Esophagus muscularis mucosa (tissue), 4 donors: ENCODE measurements at regions not wholly inside any gene's neighbourhood (a gene's known extent, or its start where the extent isn't known, plus 50 kb on each side); places are given as distances from the start of the nearest gene placed in this dataset.

ENCODE experiments used
- DNase-seq: peaks from one replicate; pipeline ENCODE4 v3.0.0-alpha.2; 2017; ENCODE audit errors: extremely low spot score
- H3K27ac ChIP-seq, 4 donors: fragments of 200-600 bp; sonication (generic); replicated peaks in 1 of 4; 1 replicate in 3 of 4; 2 replicates in 1 of 4; pipeline ENCODE4 v1.5.1; 2016 to 2019; ENCODE audit warnings: mild to moderate bottlenecking in 1 of 4
- H3K27me3 ChIP-seq, 4 donors: fragments of 200-600 bp; sonication (generic); one replicate each; pipeline versions ENCODE4 v1.5.1 to v1.6.0; 2016 to 2019
- H3K36me3 ChIP-seq, 4 donors: fragments of 200-600 bp; sonication (generic); one replicate each; pipeline ENCODE4 v1.5.1; 2016 to 2019
- H3K4me1 ChIP-seq, 4 donors: fragments of 200-600 bp; sonication (generic); one replicate each; pipeline ENCODE4 v1.5.1; 2016 to 2019
- H3K4me3 ChIP-seq, 4 donors: fragments of 200-600 bp; sonication (generic); 1 replicate in 2 of 4; 2 replicates in 2 of 4; pipeline ENCODE4 v1.5.1; 2016 to 2019; ENCODE audit warnings: mild to moderate bottlenecking in 4 of 4, moderate library complexity in 1 of 4
- H3K9me3 ChIP-seq, 4 donors: fragments of 200-600 bp; sonication (generic); 1 replicate in 3 of 4; 2 replicates in 1 of 4; pipeline ENCODE4 v1.5.1; 2016 to 2019
- EP300 ChIP-seq: sonication (generic); formaldehyde crosslinking; IDR thresholded peaks from one replicate; pipeline ENCODE4 v1.6.1; 2017; ENCODE audit warnings: antibody characterized with exemption
- POLR2A ChIP-seq: fragments of 450-650 bp; IDR thresholded peaks from one replicate; pipeline ENCODE4 v1.6.1; 2017; ENCODE audit warnings: antibody characterized with exemption, moderate library complexity, mild to moderate bottlenecking, low read depth
- POLR2AphosphoS5 ChIP-seq, 2 donors: sonication (generic); formaldehyde crosslinking; IDR thresholded peaks; one replicate each; pipeline ENCODE4 v1.6.1; 2017; ENCODE audit warnings: antibody characterized with exemption in 2 of 2
- WGBS: methylation state at CpG from one replicate; pipeline ENCODE4 v1.1.5; 2018; 5-methylcytosine and 5-hydroxymethylcytosine counted together
- intact Hi-C: fragments of 100-400 bp; cut with DNase I; formaldehyde crosslinking; loops from one replicate; pipeline ENCODE4 v1.15.1; 2023
- TF ChIP-seq, protein P1 (sequence below), 3 experiments: fragments of 200-600 bp in 2 of 3; fragments of 450-650 bp in 1 of 3; sonication (generic) in 2 of 3; IDR thresholded peaks; one replicate each; pipeline ENCODE4 v1.5.1; 2017 to 2019; ENCODE audit warnings: antibody characterized with exemption in 3 of 3, mild to moderate bottlenecking in 2 of 3, moderate library complexity in 1 of 3

DNA sequence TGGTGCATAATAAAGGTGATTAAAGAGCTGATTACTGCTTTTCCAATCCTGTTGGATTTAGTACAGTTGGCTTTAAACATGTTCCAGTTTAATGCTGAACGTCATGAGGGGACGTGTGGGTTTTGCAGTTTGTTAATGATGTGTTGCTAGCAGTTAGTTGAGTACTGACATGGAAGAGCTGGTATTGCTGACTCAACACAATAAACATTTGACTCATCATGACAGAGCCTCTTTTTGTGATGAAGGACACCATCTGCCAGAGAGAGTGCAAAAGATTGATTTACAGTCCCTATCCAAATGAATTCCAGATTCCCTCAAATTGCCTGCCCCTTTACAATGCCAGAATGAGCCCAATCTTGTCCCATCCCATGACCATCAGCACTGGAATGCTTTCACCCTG, 346.2 kb upstream of the PRICKLE1 start:
- Histone ChIP-seq H3K27me3 (no peaks in the 10 kb centered on the region), H3K36me3 (no peaks in the 10 kb centered on the region), H3K27ac (no peak overlapping the region), H3K4me1 (peaks cover 0 to 14% (median 7%) of the 10 kb centered on the region in 4 donors), H3K9me3 (peaks cover 0 to under 1% (median 0%) of the 10 kb centered on the region in 4 donors), H3K4me3 (no peak overlapping the region)
- no peak for TF ChIP-seq POLR2A
- no peak for TF ChIP-seq EP300
- no peak for TF ChIP-seq POLR2AphosphoS5 (IDR thresholded peaks at IDR 0.05)
- TF ChIP-seq, protein P1, sequence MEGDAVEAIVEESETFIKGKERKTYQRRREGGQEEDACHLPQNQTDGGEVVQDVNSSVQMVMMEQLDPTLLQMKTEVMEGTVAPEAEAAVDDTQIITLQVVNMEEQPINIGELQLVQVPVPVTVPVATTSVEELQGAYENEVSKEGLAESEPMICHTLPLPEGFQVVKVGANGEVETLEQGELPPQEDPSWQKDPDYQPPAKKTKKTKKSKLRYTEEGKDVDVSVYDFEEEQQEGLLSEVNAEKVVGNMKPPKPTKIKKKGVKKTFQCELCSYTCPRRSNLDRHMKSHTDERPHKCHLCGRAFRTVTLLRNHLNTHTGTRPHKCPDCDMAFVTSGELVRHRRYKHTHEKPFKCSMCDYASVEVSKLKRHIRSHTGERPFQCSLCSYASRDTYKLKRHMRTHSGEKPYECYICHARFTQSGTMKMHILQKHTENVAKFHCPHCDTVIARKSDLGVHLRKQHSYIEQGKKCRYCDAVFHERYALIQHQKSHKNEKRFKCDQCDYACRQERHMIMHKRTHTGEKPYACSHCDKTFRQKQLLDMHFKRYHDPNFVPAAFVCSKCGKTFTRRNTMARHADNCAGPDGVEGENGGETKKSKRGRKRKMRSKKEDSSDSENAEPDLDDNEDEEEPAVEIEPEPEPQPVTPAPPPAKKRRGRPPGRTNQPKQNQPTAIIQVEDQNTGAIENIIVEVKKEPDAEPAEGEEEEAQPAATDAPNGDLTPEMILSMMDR (IDR thresholded peaks at IDR 0.05): no peak
- DNase-seq: no peak
- 54% methylated on average over 2 of the region's 2 CpGs for WGBS
- intact Hi-C loops: no loop called here

DNA sequence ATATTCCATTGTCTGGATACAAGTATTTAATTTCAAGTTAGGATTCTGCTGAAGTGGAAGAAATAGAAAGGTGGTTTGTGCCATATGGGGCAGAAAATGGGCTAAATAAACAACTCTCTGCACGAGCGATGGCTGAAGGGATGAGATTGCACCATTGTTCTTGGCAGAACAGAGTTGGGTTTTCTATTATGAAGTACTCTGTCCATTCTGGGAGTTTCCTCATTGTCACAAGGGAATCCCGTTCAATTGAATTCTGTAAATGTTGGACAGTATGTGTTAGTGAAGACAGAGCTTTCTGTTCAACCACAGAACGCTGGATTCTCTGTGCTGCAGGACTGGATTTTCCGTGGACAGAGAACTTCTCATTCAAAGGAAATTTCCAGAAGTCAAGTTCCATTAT, 345.5 kb upstream of the PRICKLE1 start:
- Histone ChIP-seq H3K27ac (no peak overlapping the region), H3K9me3 (no peaks in the 10 kb centered on the region), H3K4me3 (no peak overlapping the region), H3K27me3 (no peaks in the 10 kb centered on the region), H3K36me3 (no peaks in the 10 kb centered on the region), H3K4me1 (peaks cover 0 to 14% (median 7%) of the 10 kb centered on the region in 4 donors)
- intact Hi-C loops: no loop called here
- TF ChIP-seq, protein P1 (IDR thresholded peaks at IDR 0.05): no peak
- TF ChIP-seq EP300 (no peak), POLR2AphosphoS5 (IDR thresholded peaks at IDR 0.05) (no peak), POLR2A (no peak)
- 80% methylated on average over 5 of the region's 5 CpGs for WGBS
- DNase-seq: no peak

DNA sequence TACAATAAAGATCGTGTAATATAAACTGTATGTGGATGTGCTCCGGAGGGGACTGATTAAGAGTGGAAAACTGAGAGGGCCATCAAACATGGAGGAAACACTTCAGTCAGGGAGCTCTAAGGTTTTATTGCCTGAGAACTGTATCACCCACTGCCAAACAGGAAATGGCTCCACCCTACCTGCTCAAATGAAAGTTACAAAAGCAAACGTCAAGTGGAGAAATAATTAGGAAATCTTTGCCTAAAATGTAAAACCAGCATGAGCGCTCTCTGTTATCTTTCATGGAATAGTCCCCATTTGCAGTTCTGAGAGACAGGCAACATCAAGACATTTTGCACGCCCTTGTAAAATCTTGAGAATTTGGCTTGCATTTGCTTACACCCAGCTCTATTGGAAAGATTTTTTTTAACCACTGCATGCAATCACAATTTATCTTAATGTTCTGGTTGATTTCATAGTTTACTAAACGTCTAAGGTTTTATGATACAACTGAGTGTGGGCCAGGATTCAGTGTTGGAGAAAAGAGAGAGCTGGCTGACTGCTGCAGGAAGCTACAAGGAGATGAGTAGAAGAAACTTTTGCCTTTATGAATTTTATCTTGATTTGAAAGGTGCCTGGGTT, 344.0 kb upstream of the PRICKLE1 start:
- WGBS: 62% methylated on average over 6 of the region's 6 CpGs
- no peak for DNase-seq
- no peaks in the 10 kb centered on the region for H3K9me3 ChIP-seq
- intact Hi-C loops: no loop called here
- H3K27me3 ChIP-seq: no peaks in the 10 kb centered on the region
- H3K27ac ChIP-seq: no peak overlapping the region
- H3K36me3 ChIP-seq: no peaks in the 10 kb centered on the region
- no peak overlapping the region for H3K4me3 ChIP-seq
- peaks cover 0 to 14% (median 7%) of the 10 kb centered on the region in 4 donors for H3K4me1 ChIP-seq
- no peak for TF ChIP-seq POLR2AphosphoS5 (IDR thresholded peaks at IDR 0.05)
- TF ChIP-seq, protein P1 (IDR thresholded peaks at IDR 0.05): no peak
- no peak for TF ChIP-seq EP300
- no peak for TF ChIP-seq POLR2A

DNA sequence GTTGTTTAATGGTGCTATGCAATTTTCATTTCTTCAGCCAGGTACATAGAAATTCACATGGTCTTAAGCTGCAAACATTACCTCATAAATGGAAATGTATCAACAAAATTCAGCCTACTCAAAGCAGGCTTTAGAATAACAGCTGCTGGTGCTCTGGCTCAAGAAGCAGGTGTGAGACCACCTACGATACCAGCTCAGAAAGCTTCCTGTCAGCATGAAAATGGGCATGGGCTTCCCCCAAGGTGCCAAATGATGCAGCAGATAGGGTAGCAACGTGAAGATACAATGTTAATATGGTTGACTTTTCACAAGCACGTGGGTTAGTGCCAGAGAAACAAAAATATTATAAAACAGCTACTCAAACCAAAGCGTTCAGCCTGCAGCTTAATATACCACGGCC, 343.4 kb upstream of the PRICKLE1 start:
- Histone ChIP-seq H3K9me3 (no peaks in the 10 kb centered on the region), H3K27me3 (no peaks in the 10 kb centered on the region), H3K36me3 (no peaks in the 10 kb centered on the region), H3K27ac (no peak overlapping the region), H3K4me3 (no peak overlapping the region), H3K4me1 (peaks cover 0 to 14% (median 7%) of the 10 kb centered on the region in 4 donors)
- 62% methylated on average over 5 of the region's 5 CpGs for WGBS
- no peak for DNase-seq
- no peak for TF ChIP-seq EP300
- intact Hi-C loops: no loop called here

DNA sequence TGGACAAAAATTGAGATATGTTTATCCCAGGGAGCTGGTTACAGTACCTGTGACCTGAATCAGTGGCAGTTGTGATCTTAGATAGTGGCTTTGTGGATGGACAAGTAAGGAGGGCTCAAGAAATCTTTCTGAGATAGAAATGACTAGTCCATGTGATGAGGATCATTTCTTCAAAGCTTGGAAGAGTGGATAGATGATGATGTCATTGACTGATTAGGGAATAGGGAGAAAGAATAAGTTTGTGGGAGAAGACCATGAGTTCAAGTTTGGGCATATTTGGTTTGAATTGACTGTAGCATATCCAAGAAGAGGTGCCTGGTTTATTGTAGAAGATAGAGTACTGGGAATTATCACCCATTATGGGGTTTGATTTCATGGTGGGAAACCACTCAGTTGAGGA, 336.7 kb upstream of the PRICKLE1 start:
- no peak for DNase-seq
- intact Hi-C loops: no loop called here
- Histone ChIP-seq H3K9me3 (no peaks in the 10 kb centered on the region), H3K36me3 (no peaks in the 10 kb centered on the region), H3K27me3 (no peaks in the 10 kb centered on the region), H3K4me3 (no peak overlapping the region), H3K4me1 (peaks cover 0 to 12% (median 10%) of the 10 kb centered on the region in 4 donors), H3K27ac (no peak overlapping the region)
- TF ChIP-seq, protein P1 (IDR thresholded peaks at IDR 0.05): no peak
- no peak for TF ChIP-seq POLR2A
- no peak for TF ChIP-seq POLR2AphosphoS5 (IDR thresholded peaks at IDR 0.05)
- no peak for TF ChIP-seq EP300
